ENCODE measurements at regions not wholly inside any gene's neighbourhood (a gene's known extent, or its start where the extent isn't known, plus 50 kb on each side); places are given as distances from the start of the nearest gene placed in this dataset.

DNA sequence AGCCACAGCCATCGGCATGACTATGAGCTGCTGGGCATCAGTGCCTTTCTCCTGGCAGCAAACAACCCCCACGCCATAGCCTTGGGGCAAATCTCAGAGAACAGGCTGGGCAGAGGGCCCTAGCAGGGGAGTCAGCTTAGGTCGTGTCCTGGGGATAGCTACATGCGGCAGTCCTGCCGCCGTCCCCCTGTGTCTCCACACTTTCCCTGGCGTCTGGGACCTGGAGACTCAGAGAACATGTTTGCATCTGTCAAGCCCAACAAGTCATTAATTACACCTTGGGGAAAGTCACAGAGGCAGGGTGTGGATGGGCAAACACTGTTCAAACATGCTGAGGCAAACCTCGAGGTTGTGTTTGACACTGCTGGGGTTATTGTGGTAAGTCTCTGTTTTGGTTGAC lies 123.6 kb downstream of the C5orf15 start:
- H3K27me3 ChIP-seq (ENCODE audit: insufficient read depth, poor library complexity, severe bottlenecking) = no peaks in the 10 kb centered on the region
- no peak overlapping the region for H3K27ac ChIP-seq (replicated peaks)
- no peak overlapping the region for H3K4me3 ChIP-seq (replicated peaks; ENCODE audit: insufficient read depth, low read length)
- TF ChIP-seq GABPA (IDR thresholded peaks at IDR 0.05; ENCODE audit: low read depth) (no peak), SPI1 (IDR thresholded peaks at IDR 0.05; ENCODE audit: borderline replicate concordance, low read depth) (no peak)
- TF ChIP-seq, protein P1, sequence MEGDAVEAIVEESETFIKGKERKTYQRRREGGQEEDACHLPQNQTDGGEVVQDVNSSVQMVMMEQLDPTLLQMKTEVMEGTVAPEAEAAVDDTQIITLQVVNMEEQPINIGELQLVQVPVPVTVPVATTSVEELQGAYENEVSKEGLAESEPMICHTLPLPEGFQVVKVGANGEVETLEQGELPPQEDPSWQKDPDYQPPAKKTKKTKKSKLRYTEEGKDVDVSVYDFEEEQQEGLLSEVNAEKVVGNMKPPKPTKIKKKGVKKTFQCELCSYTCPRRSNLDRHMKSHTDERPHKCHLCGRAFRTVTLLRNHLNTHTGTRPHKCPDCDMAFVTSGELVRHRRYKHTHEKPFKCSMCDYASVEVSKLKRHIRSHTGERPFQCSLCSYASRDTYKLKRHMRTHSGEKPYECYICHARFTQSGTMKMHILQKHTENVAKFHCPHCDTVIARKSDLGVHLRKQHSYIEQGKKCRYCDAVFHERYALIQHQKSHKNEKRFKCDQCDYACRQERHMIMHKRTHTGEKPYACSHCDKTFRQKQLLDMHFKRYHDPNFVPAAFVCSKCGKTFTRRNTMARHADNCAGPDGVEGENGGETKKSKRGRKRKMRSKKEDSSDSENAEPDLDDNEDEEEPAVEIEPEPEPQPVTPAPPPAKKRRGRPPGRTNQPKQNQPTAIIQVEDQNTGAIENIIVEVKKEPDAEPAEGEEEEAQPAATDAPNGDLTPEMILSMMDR (IDR thresholded peaks at IDR 0.05; ENCODE audit: insufficient read depth, low read length) = no peak
- DNase-seq (ENCODE audit: low read depth in 1 of 2, low spot score in 1 of 2) = no peak

DNA sequence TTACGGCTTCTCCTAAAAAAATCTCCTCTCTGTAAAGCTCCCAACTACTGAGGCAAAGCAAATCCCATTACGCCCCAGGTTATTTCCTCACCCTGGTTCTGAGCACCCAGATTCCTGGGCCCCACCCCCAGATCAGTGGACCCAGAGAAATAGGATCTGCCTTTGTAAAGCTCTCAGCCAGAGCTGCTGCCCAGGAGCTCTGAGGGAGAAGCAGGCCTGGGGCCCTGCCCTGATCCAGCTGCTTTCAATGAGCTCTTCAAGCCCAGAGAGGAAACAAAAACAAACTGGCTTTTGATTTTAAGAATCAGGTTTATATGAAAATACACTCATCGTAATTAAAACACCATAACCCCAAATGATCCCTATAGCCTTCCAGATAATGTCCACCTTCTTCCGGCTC lies 124.5 kb downstream of the C5orf15 start:
- Histone ChIP-seq H3K27ac (replicated peaks) (no peak overlapping the region), H3K4me3 (replicated peaks; ENCODE audit: insufficient read depth, low read length) (no peak overlapping the region), H3K27me3 (ENCODE audit: insufficient read depth, poor library complexity, severe bottlenecking) (no peaks in the 10 kb centered on the region)
- TF ChIP-seq, protein P2, sequence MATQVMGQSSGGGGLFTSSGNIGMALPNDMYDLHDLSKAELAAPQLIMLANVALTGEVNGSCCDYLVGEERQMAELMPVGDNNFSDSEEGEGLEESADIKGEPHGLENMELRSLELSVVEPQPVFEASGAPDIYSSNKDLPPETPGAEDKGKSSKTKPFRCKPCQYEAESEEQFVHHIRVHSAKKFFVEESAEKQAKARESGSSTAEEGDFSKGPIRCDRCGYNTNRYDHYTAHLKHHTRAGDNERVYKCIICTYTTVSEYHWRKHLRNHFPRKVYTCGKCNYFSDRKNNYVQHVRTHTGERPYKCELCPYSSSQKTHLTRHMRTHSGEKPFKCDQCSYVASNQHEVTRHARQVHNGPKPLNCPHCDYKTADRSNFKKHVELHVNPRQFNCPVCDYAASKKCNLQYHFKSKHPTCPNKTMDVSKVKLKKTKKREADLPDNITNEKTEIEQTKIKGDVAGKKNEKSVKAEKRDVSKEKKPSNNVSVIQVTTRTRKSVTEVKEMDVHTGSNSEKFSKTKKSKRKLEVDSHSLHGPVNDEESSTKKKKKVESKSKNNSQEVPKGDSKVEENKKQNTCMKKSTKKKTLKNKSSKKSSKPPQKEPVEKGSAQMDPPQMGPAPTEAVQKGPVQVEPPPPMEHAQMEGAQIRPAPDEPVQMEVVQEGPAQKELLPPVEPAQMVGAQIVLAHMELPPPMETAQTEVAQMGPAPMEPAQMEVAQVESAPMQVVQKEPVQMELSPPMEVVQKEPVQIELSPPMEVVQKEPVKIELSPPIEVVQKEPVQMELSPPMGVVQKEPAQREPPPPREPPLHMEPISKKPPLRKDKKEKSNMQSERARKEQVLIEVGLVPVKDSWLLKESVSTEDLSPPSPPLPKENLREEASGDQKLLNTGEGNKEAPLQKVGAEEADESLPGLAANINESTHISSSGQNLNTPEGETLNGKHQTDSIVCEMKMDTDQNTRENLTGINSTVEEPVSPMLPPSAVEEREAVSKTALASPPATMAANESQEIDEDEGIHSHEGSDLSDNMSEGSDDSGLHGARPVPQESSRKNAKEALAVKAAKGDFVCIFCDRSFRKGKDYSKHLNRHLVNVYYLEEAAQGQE (IDR thresholded peaks at IDR 0.05; ENCODE audit: insufficient replicate concordance, low read depth) = no peak
- no peak for TF ChIP-seq POLR2AphosphoS5 (IDR thresholded peaks at IDR 0.05; ENCODE audit: low read depth)
- no peak for TF ChIP-seq GABPA (IDR thresholded peaks at IDR 0.05; ENCODE audit: low read depth)
- TF ChIP-seq SPI1 (IDR thresholded peaks at IDR 0.05; ENCODE audit: borderline replicate concordance, low read depth) = no peak
- TF ChIP-seq, protein P1 (IDR thresholded peaks at IDR 0.05; ENCODE audit: insufficient read depth, low read length) = no peak
- DNase-seq (ENCODE audit: low read depth in 1 of 2, low spot score in 1 of 2) = no peak

DNA sequence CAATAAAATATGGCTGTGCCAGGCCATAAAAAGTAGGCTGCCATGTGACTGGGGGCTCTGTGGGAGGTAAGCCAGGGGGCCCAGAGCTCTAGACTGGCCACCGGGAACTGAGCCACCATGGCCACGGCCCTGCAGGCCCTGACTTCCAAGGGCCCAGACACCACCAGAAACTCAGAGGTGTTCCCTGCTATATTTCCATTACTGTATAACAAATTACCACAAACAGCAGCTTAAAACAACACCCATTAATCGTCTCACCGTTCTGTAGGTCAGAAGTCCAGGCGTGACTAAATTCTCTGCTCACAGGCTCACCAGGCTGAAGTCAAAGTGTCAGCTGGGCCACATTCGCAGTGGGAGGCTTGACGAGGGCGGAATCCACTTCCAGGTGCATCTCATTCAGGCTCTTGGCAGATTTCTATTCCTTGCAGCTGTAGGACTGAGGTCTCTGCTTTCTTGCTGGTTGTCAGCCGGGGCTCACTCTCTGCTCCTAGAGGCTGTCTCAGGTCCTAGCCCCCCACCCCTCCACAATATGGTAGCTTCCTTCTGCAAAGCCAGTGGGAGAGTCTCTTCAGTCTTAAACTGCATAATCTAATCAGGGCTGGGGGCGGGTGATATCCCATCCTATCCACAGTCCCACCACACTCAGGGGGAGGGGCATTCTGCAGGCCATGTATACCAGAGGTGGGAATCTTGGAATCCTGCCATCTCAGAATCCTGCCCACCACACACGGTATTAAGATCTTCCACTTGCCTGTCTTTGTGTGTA lies 125.4 kb downstream of the C5orf15 start:
- Histone ChIP-seq H3K27ac (replicated peaks) (no peak overlapping the region), H3K4me3 (replicated peaks; ENCODE audit: insufficient read depth, low read length) (no peak overlapping the region), H3K27me3 (ENCODE audit: insufficient read depth, poor library complexity, severe bottlenecking) (no peaks in the 10 kb centered on the region)
- no peak for DNase-seq (ENCODE audit: low read depth in 1 of 2, low spot score in 1 of 2)
- TF ChIP-seq POLR2AphosphoS5 (IDR thresholded peaks at IDR 0.05; ENCODE audit: low read depth) (no peak), GABPA (IDR thresholded peaks at IDR 0.05; ENCODE audit: low read depth) (no peak), SPI1 (IDR thresholded peaks at IDR 0.05; ENCODE audit: borderline replicate concordance, low read depth) (no peak)
- TF ChIP-seq, protein P2 (IDR thresholded peaks at IDR 0.05; ENCODE audit: insufficient replicate concordance, low read depth) = no peak
- TF ChIP-seq, protein P1 (IDR thresholded peaks at IDR 0.05; ENCODE audit: insufficient read depth, low read length) = no peak

All from HL-60 (cell line).